GM21515 (cell line): ENCODE measurements at regions not wholly inside any gene's neighbourhood (a gene's known extent, or its start where the extent isn't known, plus 50 kb on each side); places are given as distances from the start of the nearest gene placed in this dataset.
"Not testable (repeated sequence)": the region's sequence is repeated elsewhere in the genome, so short reads cannot be mapped to it uniquely, and the experiment has no call there.

Experiments
- ATAC-seq: cut with Tn5 transposase; IDR thresholded peaks from one replicate; pipeline ENCODE4 v1.9.1; 2021; ENCODE audit not compliant: unreplicated experiment

- ATAC-seq = no peak
These were observed 1217.6 kb upstream of the LRRN3 start for GRCh38 chr7:109873296-109873695.

GRCh38 chr7:109879287-109879828 is 1211.6 kb upstream of the LRRN3 start:
- no peak for ATAC-seq

- no peak for ATAC-seq
These were observed 1200.3 kb upstream of the LRRN3 start for GRCh38 chr7:109890622-109891021.

GRCh38 chr7:109893231-109893630 is 1197.7 kb upstream of the LRRN3 start:
- no peak for ATAC-seq

GRCh38 chr7:109895536-109895935 is 1195.4 kb upstream of the LRRN3 start:
- ATAC-seq = no peak

- no peak for ATAC-seq
These were observed 1189.0 kb upstream of the LRRN3 start for GRCh38 chr7:109901926-109902325.

- not testable (repeated sequence) for ATAC-seq
These were observed 1185.4 kb upstream of the LRRN3 start for GRCh38 chr7:109905368-109906065.

GRCh38 chr7:109915670-109916069 is 1175.3 kb upstream of the LRRN3 start:
- ATAC-seq = no peak

- ATAC-seq = no peak
These were observed 1164.2 kb upstream of the LRRN3 start for GRCh38 chr7:109926738-109927137.

- ATAC-seq = no peak
These were observed 1160.9 kb upstream of the LRRN3 start for GRCh38 chr7:109930049-109930448.

GRCh38 chr7:109939207-109939606 is 1151.7 kb upstream of the LRRN3 start:
- ATAC-seq = no peak

GRCh38 chr7:109945820-109946518 is 1145.0 kb upstream of the LRRN3 start:
- ATAC-seq = no peak

- no peak for ATAC-seq
These were observed 1140.7 kb upstream of the LRRN3 start for GRCh38 chr7:109950256-109950655.

GRCh38 chr7:109950821-109951564 is 1139.9 kb upstream of the LRRN3 start:
- no peak for ATAC-seq

GRCh38 chr7:109951565-109951928 is 1139.4 kb upstream of the LRRN3 start:
- no peak for ATAC-seq

- ATAC-seq = no peak
These were observed 1134.9 kb upstream of the LRRN3 start for GRCh38 chr7:109955986-109956385.

- no peak for ATAC-seq
These were observed 1134.0 kb upstream of the LRRN3 start for GRCh38 chr7:109956916-109957315.

- no peak for ATAC-seq
These were observed 1127.2 kb upstream of the LRRN3 start for GRCh38 chr7:109963741-109964140.

- no peak for ATAC-seq
These were observed 1126.1 kb upstream of the LRRN3 start for GRCh38 chr7:109964780-109965179.

- no peak for ATAC-seq
These were observed 1123.5 kb upstream of the LRRN3 start for GRCh38 chr7:109967406-109967805.

GRCh38 chr7:109983618-109984017 is 1107.3 kb upstream of the LRRN3 start:
- ATAC-seq = no peak

- ATAC-seq = no peak
These were observed 1106.2 kb upstream of the LRRN3 start for GRCh38 chr7:109984729-109985128.
